ENCODE measurements at regions not wholly inside any gene's neighbourhood (a gene's known extent, or its start where the extent isn't known, plus 50 kb on each side); places are given as distances from the start of the nearest gene placed in this dataset.
"Not testable (repeated sequence)": the region's sequence is repeated elsewhere in the genome, so short reads cannot be mapped to it uniquely, and the experiment has no call there.

- H3K27me3 Mint-ChIP-seq; DNase-seq; intact Hi-C loops (cut with micrococcal nuclease): not testable (repeated sequence)
These were observed 54.0 kb upstream of the WWC2 start for GRCh38 chr4:183044924-183045640.

GRCh38 chr4:183038436-183038835 is 60.6 kb upstream of the WWC2 start:
- ChIA-PET CTCF (no interaction called here), POLR2A (no interaction called here)
- DNase-seq, result no peak
- Mint-ChIP-seq H3K4me1 (ENCODE audit: low read depth) (no peaks in the 10 kb centered on the region), H3K27me3 (no peaks in the 10 kb centered on the region), H3K36me3 (no peaks in the 10 kb centered on the region), H3K27ac (no peak overlapping the region), H3K4me3 (no peak overlapping the region), H3K9me3 (no peaks in the 10 kb centered on the region)
- intact Hi-C loops (cut with micrococcal nuclease), result no loop called here

More at GRCh38 chr4:183044924-183045640, 54.0 kb upstream of the WWC2 start:
- H3K4me3 Mint-ChIP-seq; H3K36me3 Mint-ChIP-seq; H3K27ac Mint-ChIP-seq; POLR2A ChIA-PET; H3K4me1 Mint-ChIP-seq (ENCODE audit: low read depth); CTCF ChIA-PET; H3K9me3 Mint-ChIP-seq: not testable (repeated sequence)

- H3K27ac Mint-ChIP-seq, result no peak overlapping the region
- POLR2A ChIA-PET, result no interaction called here
- no peaks in the 10 kb centered on the region for H3K9me3 Mint-ChIP-seq
- CTCF ChIA-PET, result no interaction called here
- no peak for DNase-seq
- no peaks in the 10 kb centered on the region for H3K27me3 Mint-ChIP-seq
- no peaks in the 10 kb centered on the region for H3K4me1 Mint-ChIP-seq (ENCODE audit: low read depth)
- no peak overlapping the region for H3K4me3 Mint-ChIP-seq
- intact Hi-C loops (cut with micrococcal nuclease), result no loop called here
- H3K36me3 Mint-ChIP-seq, result no peaks in the 10 kb centered on the region
These were observed 63.2 kb upstream of the WWC2 start for GRCh38 chr4:183035726-183036415.

- POLR2A ChIA-PET, result no interaction called here
- Mint-ChIP-seq H3K36me3 (no peaks in the 10 kb centered on the region), H3K4me1 (ENCODE audit: low read depth) (no peaks in the 10 kb centered on the region)
These were observed 63.8 kb upstream of the WWC2 start for GRCh38 chr4:183035256-183035655.

GRCh38 chr4:183030823-183031222 is 68.2 kb upstream of the WWC2 start:
- H3K4me3 Mint-ChIP-seq, result no peak overlapping the region
- H3K36me3 Mint-ChIP-seq, result no peaks in the 10 kb centered on the region
- POLR2A ChIA-PET, result no interaction called here
- no peaks in the 10 kb centered on the region for H3K9me3 Mint-ChIP-seq
- intact Hi-C loops (cut with micrococcal nuclease), result no loop called here
- no peak overlapping the region for H3K27ac Mint-ChIP-seq
- no peak for DNase-seq
- no peaks in the 10 kb centered on the region for H3K4me1 Mint-ChIP-seq (ENCODE audit: low read depth)
- peaks cover 4% of the 10 kb centered on the region for H3K27me3 Mint-ChIP-seq
- CTCF ChIA-PET, result no interaction called here

More at GRCh38 chr4:183035256-183035655, 63.8 kb upstream of the WWC2 start:
- H3K27me3 Mint-ChIP-seq, result no peaks in the 10 kb centered on the region
- CTCF ChIA-PET, result no interaction called here
- H3K27ac Mint-ChIP-seq, result no peak overlapping the region
- no peak overlapping the region for H3K4me3 Mint-ChIP-seq
- intact Hi-C loops (cut with micrococcal nuclease), result no loop called here
- H3K9me3 Mint-ChIP-seq, result no peaks in the 10 kb centered on the region
- no peak for DNase-seq

- Mint-ChIP-seq H3K4me3 (no peak overlapping the region), H3K36me3 (no peaks in the 10 kb centered on the region), H3K27ac (no peak overlapping the region), H3K27me3 (peaks cover 4% of the 10 kb centered on the region), H3K9me3 (no peaks in the 10 kb centered on the region), H3K4me1 (ENCODE audit: low read depth) (no peaks in the 10 kb centered on the region)
- intact Hi-C loops (cut with micrococcal nuclease), result no loop called here
- ChIA-PET CTCF (no interaction called here), POLR2A (no interaction called here)
- DNase-seq, result no peak
These were observed 68.7 kb upstream of the WWC2 start for GRCh38 chr4:183030309-183030708.

GRCh38 chr4:183029365-183029764 is 69.7 kb upstream of the WWC2 start:
- POLR2A ChIA-PET, result no interaction called here
- intact Hi-C loops (cut with micrococcal nuclease), result no loop called here
- no peak overlapping the region for H3K4me3 Mint-ChIP-seq
- CTCF ChIA-PET, result no interaction called here
- no peak overlapping the region for H3K27ac Mint-ChIP-seq
- H3K9me3 Mint-ChIP-seq, result no peaks in the 10 kb centered on the region
- H3K4me1 Mint-ChIP-seq (ENCODE audit: low read depth), result no peaks in the 10 kb centered on the region
- no peak for DNase-seq
- H3K36me3 Mint-ChIP-seq, result no peaks in the 10 kb centered on the region
- H3K27me3 Mint-ChIP-seq, result peaks cover 4% of the 10 kb centered on the region

GRCh38 chr4:183026701-183027100 is 72.4 kb upstream of the WWC2 start:
- H3K27ac Mint-ChIP-seq, result no peak overlapping the region
- intact Hi-C loops (cut with micrococcal nuclease), result no loop called here
- no peak for DNase-seq
- no peak overlapping the region for H3K4me3 Mint-ChIP-seq
- H3K9me3 Mint-ChIP-seq, result no peaks in the 10 kb centered on the region
- POLR2A ChIA-PET, result no interaction called here
- H3K27me3 Mint-ChIP-seq, result peaks cover 4% of the 10 kb centered on the region
- no peaks in the 10 kb centered on the region for H3K4me1 Mint-ChIP-seq (ENCODE audit: low read depth)
- CTCF ChIA-PET, result no interaction called here
- no peaks in the 10 kb centered on the region for H3K36me3 Mint-ChIP-seq

GRCh38 chr4:183022617-183023016 is 76.4 kb upstream of the WWC2 start:
- CTCF ChIA-PET, result no interaction called here
- intact Hi-C loops (cut with micrococcal nuclease), result no loop called here
- DNase-seq, result no peak
- Mint-ChIP-seq H3K9me3 (no peaks in the 10 kb centered on the region), H3K4me3 (no peak overlapping the region), H3K27me3 (no peaks in the 10 kb centered on the region), H3K4me1 (ENCODE audit: low read depth) (no peaks in the 10 kb centered on the region), H3K27ac (no peak overlapping the region), H3K36me3 (no peaks in the 10 kb centered on the region)
- POLR2A ChIA-PET, result interaction anchor here (0.6 kb wide), 1 partner anchor 105 kb away, joined by 4 read pairs; no protein-coding TSS in a partner anchor

- ChIA-PET CTCF (interaction anchor here (0.6 kb wide), 1 partner anchor 764 kb away, joined by 3 read pairs; no protein-coding TSS in a partner anchor), POLR2A (no interaction called here)
- Mint-ChIP-seq H3K36me3 (no peaks in the 10 kb centered on the region), H3K9me3 (no peaks in the 10 kb centered on the region), H3K4me1 (ENCODE audit: low read depth) (no peaks in the 10 kb centered on the region), H3K27me3 (peaks cover 3% of the 10 kb centered on the region), H3K27ac (no peak overlapping the region), H3K4me3 (no peak overlapping the region)
- no peak for DNase-seq
- intact Hi-C loops (cut with micrococcal nuclease), result no loop called here
These were observed 81.1 kb upstream of the WWC2 start for GRCh38 chr4:183017962-183018361.

- no peak for DNase-seq
- H3K27ac Mint-ChIP-seq, result no peak overlapping the region
- ChIA-PET POLR2A (no interaction called here), CTCF (no interaction called here)
- no peaks in the 10 kb centered on the region for H3K4me1 Mint-ChIP-seq (ENCODE audit: low read depth)
- H3K36me3 Mint-ChIP-seq, result no peaks in the 10 kb centered on the region
- H3K4me3 Mint-ChIP-seq, result no peak overlapping the region
- intact Hi-C loops (cut with micrococcal nuclease), result no loop called here
- H3K9me3 Mint-ChIP-seq, result no peaks in the 10 kb centered on the region
- peaks cover 9% of the 10 kb centered on the region for H3K27me3 Mint-ChIP-seq
These were observed 84.5 kb upstream of the WWC2 start for GRCh38 chr4:183014361-183015084.

GRCh38 chr4:183013730-183014002 is 85.4 kb upstream of the WWC2 start:
- Mint-ChIP-seq H3K27me3 (peaks cover 9% of the 10 kb centered on the region), H3K4me3 (no peak overlapping the region), H3K9me3 (no peaks in the 10 kb centered on the region), H3K36me3 (no peaks in the 10 kb centered on the region), H3K4me1 (ENCODE audit: low read depth) (no peaks in the 10 kb centered on the region), H3K27ac (no peak overlapping the region)
- no peak for DNase-seq
- intact Hi-C loops (cut with micrococcal nuclease), result no loop called here
- ChIA-PET POLR2A (no interaction called here), CTCF (interaction anchor here (1.4 kb wide), 1 partner anchor 89 kb away, joined by 3 read pairs; no protein-coding TSS in a partner anchor)
